KG1 (cell line): ENCODE measurements at regions not wholly inside any gene's neighbourhood (a gene's known extent, or its start where the extent isn't known, plus 50 kb on each side); places are given as distances from the start of the nearest gene placed in this dataset.

Source experiments
- DNase-seq: peaks from one replicate; lab custom pipeline; 2025; lab: John Stamatoyannopoulos, UW

DNA sequence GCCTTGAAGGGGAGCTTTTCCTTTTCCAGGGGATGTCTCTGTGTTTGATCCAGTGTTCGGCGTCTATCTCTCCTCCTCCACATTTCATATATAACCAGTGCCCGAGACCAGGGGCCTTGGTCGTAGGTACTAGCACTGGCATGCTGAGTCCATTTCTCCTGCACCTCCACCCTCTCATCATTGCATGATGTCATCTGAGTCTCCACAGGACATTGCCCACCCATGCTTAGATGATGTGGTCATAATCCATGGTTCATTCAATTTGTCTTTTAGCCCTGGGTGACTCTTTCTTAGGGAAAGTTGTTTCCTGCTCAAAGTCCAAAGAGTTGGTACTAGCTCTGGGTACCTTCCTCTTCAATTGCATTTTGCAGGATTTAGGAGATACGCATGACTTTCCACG is 328.1 kb downstream of the BCL11B start:
- no peak for DNase-seq

DNA sequence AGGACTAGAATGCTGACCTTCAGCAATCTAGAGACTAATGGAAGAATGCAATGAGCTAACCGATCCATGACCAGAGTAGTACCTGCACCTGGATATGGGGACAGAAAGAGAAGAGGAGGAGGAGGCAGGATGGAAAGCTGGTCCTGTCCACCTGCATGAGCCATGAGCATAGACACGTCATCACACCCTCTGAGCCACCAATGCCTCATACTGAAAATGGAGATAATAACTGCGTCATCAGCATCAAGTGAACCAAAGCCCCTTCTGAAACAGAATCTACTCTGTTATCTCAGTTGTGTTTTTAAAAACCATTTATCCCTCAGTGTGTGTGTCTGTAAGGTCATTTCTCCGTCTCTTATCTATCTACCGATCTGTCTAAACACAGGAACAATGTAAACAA is 327.0 kb downstream of the BCL11B start:
- DNase-seq, result no peak

DNA sequence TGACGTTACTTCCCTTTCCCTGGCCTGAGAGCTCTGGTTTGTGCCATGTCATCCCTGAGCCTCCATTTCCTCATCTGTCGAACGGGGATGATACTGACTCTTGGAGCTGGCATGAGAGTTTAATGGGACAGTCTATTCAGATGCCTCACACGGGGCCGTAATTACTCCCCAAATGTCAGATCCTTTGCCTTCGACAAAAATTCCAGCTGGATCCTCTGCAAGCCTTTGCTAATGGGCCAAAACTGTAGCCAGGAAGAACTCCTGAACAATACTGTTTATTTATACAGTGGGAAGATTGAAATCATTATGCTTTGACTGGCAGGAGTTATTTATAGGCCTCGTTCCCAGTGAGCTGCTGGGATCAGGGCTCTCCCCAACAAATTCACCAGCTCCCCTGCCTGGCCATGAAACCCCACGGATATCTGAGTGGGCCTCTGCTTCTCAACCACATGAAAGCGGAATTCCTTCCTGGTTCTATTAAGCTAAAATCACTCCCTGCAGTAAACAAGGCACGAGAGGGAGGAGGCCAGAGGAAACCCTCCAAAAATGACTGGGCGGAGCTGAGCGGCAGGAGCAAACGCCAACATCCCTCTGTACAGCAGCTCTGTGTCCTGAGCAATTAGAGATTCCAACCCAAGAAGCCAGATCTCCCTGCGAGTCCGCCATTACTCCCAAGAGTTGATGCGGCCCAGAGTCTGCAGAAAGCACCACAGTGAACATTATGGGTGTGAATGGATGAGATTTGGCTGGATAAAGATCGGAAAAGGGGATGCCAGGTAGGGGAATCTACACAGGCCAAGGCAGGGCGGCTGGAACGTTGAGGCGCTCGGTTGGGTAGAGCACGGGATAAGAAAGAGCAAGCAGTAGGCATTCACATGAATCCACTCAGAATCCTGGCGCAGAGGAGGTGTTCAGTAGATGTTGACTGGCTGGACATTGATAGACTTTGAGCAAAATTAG is 326.1 kb downstream of the BCL11B start:
- no peak for DNase-seq

DNA sequence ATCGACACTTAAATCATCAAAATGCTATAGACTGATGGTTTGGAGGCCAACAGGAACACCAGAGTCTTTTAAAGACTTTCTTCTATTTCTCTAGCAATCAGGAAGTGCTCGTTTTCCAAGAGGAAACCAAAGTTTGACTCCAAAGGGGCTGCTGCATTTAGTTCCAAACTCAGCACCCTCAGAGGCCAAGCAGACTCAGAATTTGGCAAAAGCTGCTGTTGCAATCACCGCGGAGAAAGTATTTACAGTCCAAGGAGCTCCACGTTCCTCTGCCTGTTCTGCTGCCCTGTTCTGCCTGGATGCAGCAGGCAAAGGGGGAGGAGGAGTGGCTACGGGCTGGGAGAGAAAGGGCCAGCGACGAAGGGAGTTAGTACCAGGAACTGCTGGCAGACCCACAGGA is 325.1 kb downstream of the BCL11B start:
- no peak for DNase-seq

DNA sequence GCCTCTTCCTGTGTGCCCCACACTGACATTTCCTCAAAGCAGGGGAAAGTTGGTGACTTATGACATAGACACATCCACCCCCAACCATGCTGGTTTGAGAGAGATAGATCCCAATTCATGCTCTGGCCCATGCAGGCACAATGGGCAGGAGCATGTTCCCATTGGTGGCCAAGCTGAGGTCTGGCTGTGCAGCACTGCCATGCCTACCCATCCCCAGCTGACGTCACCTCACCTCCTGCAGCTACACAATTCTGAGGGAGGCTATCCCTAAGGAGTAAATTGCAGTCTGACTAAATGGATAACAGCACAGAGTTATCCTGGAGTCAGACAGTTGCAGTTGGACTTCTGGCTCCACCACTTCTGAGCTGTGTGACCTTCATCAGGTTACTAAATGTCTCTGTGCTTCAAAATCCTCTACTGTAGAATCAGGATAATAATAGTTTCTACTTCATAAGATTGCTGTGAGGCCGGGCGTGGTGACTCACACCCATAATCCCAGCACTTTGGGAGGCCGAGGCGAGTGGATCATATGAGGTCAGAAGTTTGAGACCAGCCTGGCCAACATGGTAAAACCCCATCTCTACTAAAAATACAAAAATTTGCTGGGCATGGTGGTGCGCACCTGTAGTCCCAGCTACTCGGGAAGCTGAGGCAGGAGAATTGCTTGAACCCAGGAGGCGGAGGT is 323.9 kb downstream of the BCL11B start:
- DNase-seq, result no peak

DNA sequence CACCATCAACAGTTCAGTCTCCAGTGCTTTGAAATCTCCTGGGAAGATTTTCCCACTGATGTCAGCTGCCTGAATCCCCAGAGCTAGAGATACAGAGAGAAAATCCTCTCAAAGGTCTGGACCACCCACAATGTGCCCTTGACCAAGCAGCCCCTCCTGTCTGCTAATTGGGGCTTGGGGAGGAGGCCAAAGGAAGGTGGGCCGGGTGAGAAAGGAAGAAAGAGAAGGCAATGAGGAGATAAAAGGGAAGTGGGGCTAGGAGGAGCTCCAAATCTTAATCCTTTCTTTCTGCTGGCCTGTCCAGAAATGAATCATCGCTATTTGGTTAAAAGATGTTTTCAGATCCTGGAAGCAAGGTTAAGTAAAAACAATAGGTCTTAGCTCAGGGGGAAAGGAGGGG is 322.9 kb downstream of the BCL11B start:
- no peak for DNase-seq

DNA sequence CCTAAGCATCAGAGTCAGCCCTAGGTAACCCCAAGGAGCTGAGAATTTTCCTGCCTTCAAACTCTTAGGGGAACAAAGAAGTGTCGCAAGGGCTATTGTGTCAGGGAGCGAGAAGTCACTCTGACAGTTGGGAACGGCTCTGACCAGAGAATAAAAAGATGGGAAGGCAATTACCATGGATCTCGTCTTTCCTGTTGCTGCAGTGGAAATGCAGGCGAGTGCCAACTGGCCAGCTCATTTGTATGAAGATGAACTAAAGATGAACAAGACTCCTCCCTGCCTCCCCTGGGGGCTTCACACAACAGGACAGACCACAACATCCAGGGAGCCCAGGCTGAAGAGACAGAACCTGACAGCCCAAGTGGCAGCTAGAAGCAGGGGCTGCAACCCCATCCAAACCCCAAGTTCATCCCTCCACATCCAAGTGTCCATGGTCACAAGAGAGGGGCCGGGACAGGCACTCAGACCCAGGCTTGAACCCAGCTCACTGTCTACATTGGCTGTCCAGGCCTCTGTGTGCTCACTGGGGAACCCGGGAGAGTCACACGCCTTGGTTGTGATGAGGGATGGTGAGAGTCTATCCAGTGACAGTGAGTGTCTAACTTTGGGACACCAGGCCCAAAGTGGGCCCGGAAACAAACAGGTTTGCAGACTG is 322.4 kb downstream of the BCL11B start:
- no peak for DNase-seq

DNA sequence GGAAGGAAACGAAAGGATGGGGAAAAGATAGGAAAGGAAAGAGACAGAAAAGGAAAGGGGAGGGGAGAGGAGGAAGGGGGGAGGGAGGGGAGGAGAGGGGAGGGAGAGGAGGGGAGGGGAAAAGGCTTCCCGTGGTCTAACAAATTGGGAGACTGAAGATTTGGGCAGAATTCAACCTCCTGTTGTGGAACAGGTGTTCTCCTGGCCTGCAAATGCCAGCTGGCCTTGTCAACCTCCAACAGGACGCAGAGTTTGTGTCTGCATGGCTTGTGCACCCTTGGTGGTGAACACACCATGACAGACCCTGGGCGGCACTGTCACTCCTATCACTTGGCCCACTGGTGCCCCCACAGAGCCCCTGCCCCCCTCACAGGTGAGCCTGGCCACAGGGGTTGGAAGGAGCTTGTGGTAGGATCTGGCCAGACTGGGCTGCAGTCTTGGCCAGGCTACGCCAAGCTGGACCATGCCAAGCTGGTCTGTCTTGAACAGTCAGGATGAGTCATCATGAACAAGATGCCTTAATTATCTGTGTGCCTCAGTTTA is 321.6 kb downstream of the BCL11B start:
- no peak for DNase-seq

DNA sequence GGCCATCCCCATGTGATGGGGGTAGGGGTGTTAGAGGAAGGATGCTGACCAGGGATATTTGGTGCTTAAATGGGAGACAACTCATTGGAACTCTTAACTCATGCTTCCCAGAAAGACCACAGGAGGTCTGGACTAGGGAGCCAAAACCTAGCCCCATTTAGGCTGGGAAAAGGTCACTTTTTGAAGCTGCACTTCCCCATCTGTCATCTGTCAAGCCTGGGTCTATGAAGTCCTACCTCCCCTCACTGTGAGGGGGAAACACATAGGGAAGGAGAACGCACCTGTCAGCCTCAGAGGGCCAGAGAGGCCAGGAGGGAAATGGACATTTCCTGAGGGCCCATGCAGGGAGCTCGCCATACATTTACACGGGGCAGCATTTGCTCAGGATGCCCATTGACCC is 321.0 kb downstream of the BCL11B start:
- DNase-seq, result no peak

DNA sequence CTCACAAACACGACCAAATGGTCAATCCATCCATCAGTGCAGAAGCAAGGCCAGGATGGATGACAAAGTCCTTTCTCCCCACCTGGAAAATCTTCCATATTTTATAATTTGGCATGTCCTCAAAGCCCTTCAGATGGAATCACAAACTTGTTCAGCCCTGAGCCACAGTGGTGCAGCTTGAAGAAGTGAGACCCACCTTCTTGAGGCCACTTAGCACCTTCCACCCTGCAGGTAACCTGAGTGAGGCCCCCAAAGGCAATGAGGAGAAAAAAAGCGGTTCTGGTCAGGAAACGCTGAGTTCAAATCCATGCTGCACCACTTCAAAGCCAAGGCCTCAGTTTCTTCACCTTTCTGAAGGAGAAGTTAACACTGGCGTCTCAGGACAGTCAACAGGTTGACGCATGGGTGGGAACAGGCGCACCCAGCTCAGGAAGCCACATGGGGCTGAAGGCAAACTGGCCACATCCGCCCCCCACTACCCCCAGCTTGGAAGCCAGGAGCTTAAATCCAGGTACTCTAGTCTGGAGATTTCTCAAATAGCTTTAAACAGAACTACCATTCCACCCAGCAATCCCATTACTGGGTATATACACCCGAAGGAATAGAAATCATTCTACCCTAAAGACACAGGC is 320.4 kb downstream of the BCL11B start:
- no peak for DNase-seq

DNA sequence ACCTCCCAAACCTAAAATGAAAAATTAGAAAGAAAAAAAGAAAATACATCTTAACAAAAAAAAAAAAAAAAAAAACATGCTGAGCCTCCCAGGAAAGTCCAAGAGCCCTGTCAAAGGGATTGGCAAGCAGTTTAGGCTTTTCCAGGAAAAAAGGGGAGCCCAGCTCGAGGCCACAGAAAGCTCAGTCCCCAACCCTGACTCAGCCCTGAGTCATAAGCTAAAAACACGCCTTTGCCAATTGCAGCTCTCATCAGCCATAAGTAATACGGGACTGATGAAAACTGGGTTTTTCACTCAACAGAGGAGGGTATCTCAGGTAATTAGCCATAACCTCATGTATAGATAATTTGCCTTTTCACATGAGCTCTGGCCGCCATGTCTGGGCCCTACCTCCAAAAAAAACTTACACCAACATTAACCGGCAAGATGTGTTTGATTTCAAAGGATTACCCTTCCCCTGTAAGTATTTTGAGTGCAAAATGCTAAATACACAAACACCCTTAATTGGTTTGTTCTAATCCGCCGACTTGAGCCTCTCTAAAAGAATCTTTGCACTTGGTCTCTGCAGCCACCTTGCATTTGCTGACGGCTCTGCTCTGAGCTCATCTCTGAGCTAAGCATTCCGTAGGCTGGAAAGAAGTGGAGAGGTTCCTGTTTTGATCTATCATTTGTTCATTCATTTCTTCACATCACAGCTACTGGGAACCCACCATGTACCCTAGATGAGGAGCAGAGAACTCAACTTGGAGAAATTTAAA is 319.2 kb downstream of the BCL11B start:
- DNase-seq, result no peak

DNA sequence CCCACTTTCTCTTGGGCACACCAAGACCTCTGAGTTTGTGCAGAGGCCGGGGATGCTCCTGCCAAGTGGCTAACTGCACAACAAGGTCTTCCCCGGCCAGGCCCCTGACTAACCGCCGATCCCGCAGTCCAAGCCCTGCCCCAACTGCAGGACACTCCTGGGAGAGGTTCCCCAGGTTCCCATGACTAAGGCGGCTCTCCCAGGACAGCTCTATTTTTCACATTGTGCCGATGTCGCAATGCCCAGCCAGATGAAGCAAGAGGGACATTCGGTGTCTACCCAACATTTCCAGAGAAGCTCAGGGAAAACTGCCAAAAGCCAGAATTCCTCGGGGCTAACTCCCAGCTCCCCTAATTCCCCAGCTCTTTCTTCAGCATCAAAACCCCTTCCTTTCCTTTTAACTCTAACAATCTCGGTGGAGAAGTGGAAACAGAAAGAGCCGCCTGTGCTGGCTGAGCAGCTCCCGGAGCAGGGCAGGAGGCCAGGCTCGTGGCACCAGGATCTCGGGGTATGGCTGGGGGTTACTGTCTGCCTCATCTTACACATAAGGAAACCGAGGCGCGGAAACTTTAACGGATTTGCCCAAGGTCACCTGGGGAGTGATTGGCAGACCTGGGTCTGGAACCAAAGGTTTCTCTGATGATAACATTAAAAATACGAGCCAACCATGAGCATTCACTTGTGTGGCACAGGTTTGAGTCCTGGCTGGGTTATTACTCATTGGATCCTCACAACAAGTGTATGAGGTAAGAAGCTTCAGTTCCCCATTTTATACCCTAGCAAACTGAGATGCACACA is 318.2 kb downstream of the BCL11B start:
- no peak for DNase-seq

DNA sequence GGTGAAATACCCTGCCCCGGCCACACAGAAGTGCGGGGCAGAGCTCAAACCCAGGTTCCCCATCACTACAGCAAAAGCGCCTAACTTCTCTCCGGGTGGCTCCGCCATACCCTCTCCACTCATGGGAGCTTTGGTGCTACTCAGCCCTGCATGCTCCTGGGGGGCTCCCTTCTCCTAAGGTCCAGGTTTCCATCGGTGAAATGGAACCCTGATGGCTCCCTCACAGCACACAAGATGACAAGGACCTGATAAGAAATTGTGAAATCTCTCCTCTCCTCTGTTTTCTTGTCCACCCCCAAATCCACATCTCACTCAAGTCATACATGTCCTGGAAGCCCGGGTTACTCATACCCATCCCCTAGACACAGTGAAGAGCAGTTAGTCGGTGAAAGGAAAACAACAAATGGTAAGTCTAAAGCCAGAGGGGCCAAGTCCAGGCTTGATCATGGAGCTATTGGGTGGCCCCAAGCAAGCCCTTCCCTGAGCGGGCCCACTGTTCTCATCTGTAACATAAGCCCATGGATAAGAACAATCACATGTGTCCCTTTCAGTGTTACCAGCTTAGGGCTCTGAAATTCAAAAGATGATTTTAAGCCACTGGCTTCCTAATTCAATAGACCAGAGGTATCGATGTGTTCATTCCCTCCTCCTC is 317.5 kb downstream of the BCL11B start:
- DNase-seq, result no peak

DNA sequence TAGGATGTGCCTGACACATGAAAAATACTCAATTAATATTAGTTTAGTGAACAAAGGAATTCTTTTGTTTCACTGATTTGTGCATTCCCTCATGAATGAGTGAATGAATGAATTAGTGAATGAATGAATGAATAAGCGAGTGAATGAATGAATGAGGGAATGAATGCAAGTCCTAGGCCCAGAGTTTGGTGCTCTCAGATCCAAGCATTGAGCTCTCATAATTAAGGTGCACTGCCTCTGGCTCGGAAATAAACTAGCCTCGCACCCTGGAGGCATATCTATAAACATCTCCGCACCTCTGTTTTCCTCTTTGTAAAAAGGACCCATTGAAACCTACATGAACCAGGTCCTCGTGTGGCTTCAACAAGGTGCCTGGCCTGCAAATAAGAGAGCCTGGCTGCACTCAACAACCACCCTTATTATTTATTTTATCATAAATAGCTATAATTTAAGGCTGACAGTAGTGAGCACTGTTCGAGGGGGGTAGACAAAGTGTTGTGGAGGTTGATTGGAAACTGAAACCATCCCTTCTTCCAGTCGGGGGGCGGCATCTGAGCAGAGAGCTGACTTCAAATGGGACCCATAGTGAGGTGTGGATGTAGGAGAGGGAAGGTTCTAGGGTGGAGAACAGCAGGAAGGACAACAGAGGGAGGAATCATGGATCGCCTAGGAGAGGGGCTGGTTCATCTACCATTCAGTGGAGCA is 316.8 kb downstream of the BCL11B start:
- DNase-seq, result no peak

DNA sequence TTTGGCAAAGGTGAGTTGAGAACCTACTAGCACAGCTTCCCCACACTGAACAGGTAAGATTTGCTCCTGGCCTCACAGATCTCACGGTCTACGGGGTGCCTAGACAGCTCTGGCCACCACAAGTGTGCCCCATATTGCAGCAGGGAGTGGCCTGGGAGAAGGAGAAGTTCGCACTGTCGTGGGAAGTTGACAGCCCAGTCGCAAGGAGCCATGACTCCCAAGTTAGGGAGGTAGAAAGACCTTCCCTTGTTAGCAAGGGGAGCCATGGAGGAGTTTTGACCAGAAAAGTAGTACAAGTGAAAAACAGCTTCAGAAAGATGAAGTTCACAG is 316.3 kb downstream of the BCL11B start:
- no peak for DNase-seq

DNA sequence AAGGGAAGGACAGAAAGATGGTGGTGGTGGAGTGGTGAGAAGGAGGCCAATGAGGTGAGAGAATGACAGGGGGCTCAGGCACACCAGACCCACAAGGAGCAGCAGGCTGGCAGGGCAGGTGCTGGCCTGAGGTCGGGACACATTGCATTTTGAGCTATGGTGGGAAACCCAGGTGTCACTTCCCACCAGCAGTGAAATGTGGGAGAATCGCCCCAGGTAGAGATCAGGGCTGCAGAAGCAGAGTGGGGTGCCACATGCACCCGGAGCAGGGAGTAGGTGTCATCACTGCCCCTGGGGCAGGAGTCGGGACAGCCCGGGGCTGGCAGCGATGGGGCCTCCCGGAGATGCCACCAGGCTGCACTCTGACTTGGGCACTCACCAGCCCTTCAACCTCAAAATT is 315.8 kb downstream of the BCL11B start:
- no peak for DNase-seq

DNA sequence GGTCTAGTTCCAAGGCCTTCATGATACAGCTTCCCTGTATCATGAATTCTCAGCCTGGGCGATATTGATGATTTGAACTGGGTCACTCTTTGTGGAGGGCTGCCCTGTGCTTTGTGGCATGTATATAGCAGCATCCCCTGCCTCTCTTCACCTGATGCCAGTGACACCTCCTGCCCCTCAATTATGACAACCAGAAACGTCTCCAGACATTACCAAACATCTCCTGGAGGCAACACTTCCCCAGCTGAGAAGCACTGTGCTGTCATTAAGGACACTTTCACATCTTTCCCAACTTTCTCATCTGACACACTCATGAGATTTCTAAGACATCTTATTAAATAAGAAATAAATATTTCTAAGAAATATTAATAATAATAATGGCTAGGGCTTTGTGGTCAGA is 315.3 kb downstream of the BCL11B start:
- no peak for DNase-seq

DNA sequence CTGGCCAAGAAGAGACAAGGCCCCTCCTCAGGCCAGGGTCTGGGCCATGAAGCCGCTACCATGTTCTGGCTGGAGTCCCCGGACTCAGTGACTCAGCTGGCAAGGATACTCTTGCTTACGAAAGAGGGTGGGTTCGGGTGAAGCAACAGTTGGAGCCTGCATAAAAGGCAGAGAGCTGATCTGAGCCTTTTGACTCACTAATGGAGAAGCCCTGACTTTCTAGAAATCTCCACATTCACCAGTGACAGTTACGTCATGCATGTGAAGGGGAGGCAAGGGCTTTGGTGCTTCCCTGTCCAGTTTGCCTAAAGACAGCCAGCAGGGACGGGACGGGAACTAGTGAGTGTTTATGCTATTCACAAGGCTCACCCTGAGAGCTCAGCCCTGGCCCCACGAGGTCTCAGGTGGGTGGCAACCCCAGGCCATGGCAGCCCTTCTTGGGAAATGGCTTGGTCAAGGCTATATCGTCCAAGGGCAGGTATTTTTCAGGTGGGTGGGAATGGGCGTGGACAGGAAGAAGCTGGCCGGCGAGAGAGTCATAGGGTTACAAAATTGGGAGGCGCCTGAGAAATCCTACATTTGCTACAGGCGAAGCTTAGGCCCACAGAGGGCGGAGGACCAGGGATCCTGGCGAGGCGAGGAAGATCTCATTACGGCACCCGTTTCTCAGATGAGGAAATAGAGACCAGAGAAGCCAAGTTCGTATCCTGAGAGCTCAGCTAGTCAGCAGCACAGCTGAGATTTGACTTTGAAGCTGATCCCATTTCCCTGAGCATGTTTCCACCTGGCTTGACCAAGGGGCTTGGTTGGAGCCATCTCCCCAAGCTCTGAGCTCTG is 314.6 kb downstream of the BCL11B start:
- no peak for DNase-seq
